22Rv1 (cell line): ENCODE measurements at regions not wholly inside any gene's neighbourhood (a gene's known extent, or its start where the extent isn't known, plus 50 kb on each side); places are given as distances from the start of the nearest gene placed in this dataset.

Experiments
- ZFX ChIP-seq: fragments of 450-650 bp; IDR thresholded peaks from 2 replicates; pipeline ENCODE4 v1.6.1; 2017; ENCODE audit warnings: antibody characterized with exemption, borderline replicate concordance
- TF ChIP-seq, protein P1 (sequence below): fragments of 450-650 bp; IDR thresholded peaks from 2 replicates; pipeline ENCODE4 v1.5.1; 2017; ENCODE audit warnings: mild to moderate bottlenecking

GRCh38 chr9:30799527-30800101, 1584.8 kb upstream of the ACO1 start:
- TF ChIP-seq, protein P1, sequence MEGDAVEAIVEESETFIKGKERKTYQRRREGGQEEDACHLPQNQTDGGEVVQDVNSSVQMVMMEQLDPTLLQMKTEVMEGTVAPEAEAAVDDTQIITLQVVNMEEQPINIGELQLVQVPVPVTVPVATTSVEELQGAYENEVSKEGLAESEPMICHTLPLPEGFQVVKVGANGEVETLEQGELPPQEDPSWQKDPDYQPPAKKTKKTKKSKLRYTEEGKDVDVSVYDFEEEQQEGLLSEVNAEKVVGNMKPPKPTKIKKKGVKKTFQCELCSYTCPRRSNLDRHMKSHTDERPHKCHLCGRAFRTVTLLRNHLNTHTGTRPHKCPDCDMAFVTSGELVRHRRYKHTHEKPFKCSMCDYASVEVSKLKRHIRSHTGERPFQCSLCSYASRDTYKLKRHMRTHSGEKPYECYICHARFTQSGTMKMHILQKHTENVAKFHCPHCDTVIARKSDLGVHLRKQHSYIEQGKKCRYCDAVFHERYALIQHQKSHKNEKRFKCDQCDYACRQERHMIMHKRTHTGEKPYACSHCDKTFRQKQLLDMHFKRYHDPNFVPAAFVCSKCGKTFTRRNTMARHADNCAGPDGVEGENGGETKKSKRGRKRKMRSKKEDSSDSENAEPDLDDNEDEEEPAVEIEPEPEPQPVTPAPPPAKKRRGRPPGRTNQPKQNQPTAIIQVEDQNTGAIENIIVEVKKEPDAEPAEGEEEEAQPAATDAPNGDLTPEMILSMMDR, result no peak
- TF ChIP-seq ZFX, result no peak
